Testis (tissue), 2 donors: ENCODE measurements at regions not wholly inside any gene's neighbourhood (a gene's known extent, or its start where the extent isn't known, plus 50 kb on each side); places are given as distances from the start of the nearest gene placed in this dataset.

Experiments
- DNase-seq: peaks from one replicate; pipeline ENCODE4 v3.0.0-alpha.2; 2019
- H3K27ac ChIP-seq, 2 donors: fragments of 200-600 bp; sonication (generic); one replicate each; pipeline ENCODE4 v1.5.1; 2019
- H3K27me3 ChIP-seq: fragments of 200-600 bp; sonication (generic); one replicate; pipeline ENCODE4 v1.5.1; 2019
- H3K36me3 ChIP-seq: fragments of 200-600 bp; sonication (generic); one replicate; pipeline ENCODE4 v1.5.1; 2017; ENCODE audit warnings: low read depth; ENCODE audit errors: missing control alignments
- H3K4me1 ChIP-seq: fragments of 200-600 bp; sonication (generic); one replicate; pipeline ENCODE4 v1.5.1; 2019
- H3K4me3 ChIP-seq, 2 donors: fragments of 200-600 bp; sonication (generic); one replicate each; pipeline ENCODE4 v1.5.1; 2017 to 2019
- H3K9me3 ChIP-seq: fragments of 200-600 bp; sonication (generic); one replicate; pipeline ENCODE4 v1.5.1; 2017
- POLR2A ChIP-seq: fragments of 450-650 bp; IDR thresholded peaks from one replicate; pipeline ENCODE4 v1.6.1; 2017; ENCODE audit warnings: antibody characterized with exemption, mild to moderate bottlenecking, moderate library complexity
- WGBS, 2 donors: methylation state at CpG; one replicate each; pipeline ENCODE4 v1.1.5; 2018; 5-methylcytosine and 5-hydroxymethylcytosine counted together
- intact Hi-C: fragments of 100-400 bp; cut with DNase I; formaldehyde crosslinking; loops from one replicate; pipeline ENCODE4 v1.15.1; 2023; ENCODE audit warnings: low total_unique reads
- TF ChIP-seq, protein P1 (sequence below), 3 experiments: fragments of 450-650 bp in 2 of 3; fragments of 200-600 bp in 1 of 3; sonication (generic) in 1 of 3; IDR thresholded peaks; one replicate each; pipeline ENCODE4 v1.5.1; 2016 to 2019; ENCODE audit warnings: antibody characterized with exemption in 3 of 3, mild to moderate bottlenecking in 2 of 3, moderate library complexity in 1 of 3

GRCh38 chr20:37600486-37600885 lies 72.8 kb upstream of the BLCAP start:
- DNase-seq = no peak
- Histone ChIP-seq H3K4me1 (no peaks in the 10 kb centered on the region), H3K27me3 (no peaks in the 10 kb centered on the region), H3K4me3 (no peak overlapping the region), H3K27ac (no peak overlapping the region), H3K36me3 (no peaks in the 10 kb centered on the region), H3K9me3 (no peaks in the 10 kb centered on the region)
- WGBS, 2 donors = 56 to 65% methylated on average over 3 of the region's 3 CpGs
- no peak for TF ChIP-seq POLR2A
- TF ChIP-seq, protein P1, sequence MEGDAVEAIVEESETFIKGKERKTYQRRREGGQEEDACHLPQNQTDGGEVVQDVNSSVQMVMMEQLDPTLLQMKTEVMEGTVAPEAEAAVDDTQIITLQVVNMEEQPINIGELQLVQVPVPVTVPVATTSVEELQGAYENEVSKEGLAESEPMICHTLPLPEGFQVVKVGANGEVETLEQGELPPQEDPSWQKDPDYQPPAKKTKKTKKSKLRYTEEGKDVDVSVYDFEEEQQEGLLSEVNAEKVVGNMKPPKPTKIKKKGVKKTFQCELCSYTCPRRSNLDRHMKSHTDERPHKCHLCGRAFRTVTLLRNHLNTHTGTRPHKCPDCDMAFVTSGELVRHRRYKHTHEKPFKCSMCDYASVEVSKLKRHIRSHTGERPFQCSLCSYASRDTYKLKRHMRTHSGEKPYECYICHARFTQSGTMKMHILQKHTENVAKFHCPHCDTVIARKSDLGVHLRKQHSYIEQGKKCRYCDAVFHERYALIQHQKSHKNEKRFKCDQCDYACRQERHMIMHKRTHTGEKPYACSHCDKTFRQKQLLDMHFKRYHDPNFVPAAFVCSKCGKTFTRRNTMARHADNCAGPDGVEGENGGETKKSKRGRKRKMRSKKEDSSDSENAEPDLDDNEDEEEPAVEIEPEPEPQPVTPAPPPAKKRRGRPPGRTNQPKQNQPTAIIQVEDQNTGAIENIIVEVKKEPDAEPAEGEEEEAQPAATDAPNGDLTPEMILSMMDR (IDR thresholded peaks at IDR 0.05) = no peak
- intact Hi-C loops = no loop called here

DNA sequence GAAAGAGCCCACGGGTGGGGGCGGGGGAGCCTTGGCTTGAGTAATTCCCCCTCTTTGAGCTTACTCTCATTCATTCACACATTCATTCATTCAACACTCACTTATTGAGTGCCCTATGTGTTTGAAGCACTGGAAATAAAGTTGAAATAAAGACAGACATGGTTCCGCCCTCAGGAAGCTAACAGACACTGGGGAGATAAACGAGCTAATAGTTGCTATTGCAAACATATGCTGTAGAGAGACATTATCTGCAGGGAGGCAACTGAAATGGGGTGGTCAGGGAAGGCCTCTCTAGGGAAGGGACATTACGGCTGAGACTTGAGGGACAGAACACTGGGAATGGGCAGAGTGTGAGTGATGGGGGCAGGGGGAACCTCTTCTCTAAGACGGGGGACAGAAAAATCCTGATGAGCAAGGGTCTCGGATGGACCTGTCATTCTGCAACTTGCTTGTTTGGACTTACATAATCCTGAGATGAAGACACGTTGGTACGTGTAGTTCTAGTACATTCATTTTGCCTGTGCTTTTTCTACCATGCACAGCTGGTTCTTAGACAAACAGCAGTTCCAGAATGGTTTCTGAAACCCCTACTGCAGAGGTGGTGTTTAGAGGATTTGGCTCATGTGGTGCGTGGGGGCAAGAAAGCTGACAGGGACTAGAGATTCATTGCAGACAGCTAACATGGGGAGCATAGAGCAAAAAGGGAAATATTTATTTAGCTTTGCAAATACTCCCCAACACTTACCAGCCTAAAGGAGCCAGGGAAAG lies 71.1 kb upstream of the BLCAP start:
- no peaks in the 10 kb centered on the region for H3K9me3 ChIP-seq
- H3K4me3 ChIP-seq = no peak overlapping the region
- 30 to 32% methylated on average over 10 of the region's 10 CpGs for WGBS, 2 donors
- H3K36me3 ChIP-seq = no peaks in the 10 kb centered on the region
- H3K27me3 ChIP-seq = no peaks in the 10 kb centered on the region
- no peak for TF ChIP-seq POLR2A
- TF ChIP-seq, protein P1 (IDR thresholded peaks at IDR 0.05) = no peak
- no peak for DNase-seq
- no peak overlapping the region for H3K27ac ChIP-seq
- no peaks in the 10 kb centered on the region for H3K4me1 ChIP-seq
- intact Hi-C loops = no loop called here

GRCh38 chr20:37598100-37598543 lies 70.4 kb upstream of the BLCAP start:
- no peaks in the 10 kb centered on the region for H3K4me1 ChIP-seq
- H3K4me3 ChIP-seq = peak overlapping the region in 1 of 2 donors; percentile 36
- no peaks in the 10 kb centered on the region for H3K36me3 ChIP-seq
- no peak for DNase-seq
- intact Hi-C loops = no loop called here
- no peak for TF ChIP-seq POLR2A
- TF ChIP-seq, protein P1 (IDR thresholded peaks at IDR 0.05) = no peak
- H3K27ac ChIP-seq = no peak overlapping the region
- no peaks in the 10 kb centered on the region for H3K9me3 ChIP-seq
- no peaks in the 10 kb centered on the region for H3K27me3 ChIP-seq
- WGBS, 2 donors = 0 to 6% methylated on average over 4 to 24 of the region's 24 CpGs

GRCh38 chr20:37596890-37597536 lies 69.3 kb upstream of the BLCAP start:
- Histone ChIP-seq H3K27me3 (no peaks in the 10 kb centered on the region), H3K9me3 (no peaks in the 10 kb centered on the region), H3K4me3 (no peak overlapping the region), H3K4me1 (no peaks in the 10 kb centered on the region), H3K36me3 (no peaks in the 10 kb centered on the region), H3K27ac (no peak overlapping the region)
- intact Hi-C loops = no loop called here
- no peak for TF ChIP-seq POLR2A
- TF ChIP-seq, protein P1 (IDR thresholded peaks at IDR 0.05) = no peak
- no peak for DNase-seq
- WGBS, 2 donors = 36 to 55% methylated on average over 9 of the region's 9 CpGs
